OCI-LY3 (cell line): ENCODE measurements at regions not wholly inside any gene's neighbourhood (a gene's known extent, or its start where the extent isn't known, plus 50 kb on each side); places are given as distances from the start of the nearest gene placed in this dataset.

Experiments
- H2AFZ ChIP-seq: fragments of 200-600, 300-600 bp; shearing (Covaris generic); 2 replicates; pipeline ENCODE4 v1.6.0; 2014; ENCODE audit warnings: antibody characterized with exemption, low read depth, low read length
- H3K27ac ChIP-seq: fragments of 200-600, 300-600 bp; sonication (generic); 2 replicates; pipeline ENCODE4 v1.5.1; 2014; ENCODE audit warnings: mild to moderate bottlenecking, low read length, moderate library complexity, mixed read lengths
- H3K27me3 ChIP-seq: fragments of 200-600, 300-600 bp; sonication (generic); 2 replicates; pipeline ENCODE4 v1.6.1; 2014; ENCODE audit warnings: low read depth, low read length, mixed read lengths
- H3K36me3 ChIP-seq: fragments of 200-600, 300-600 bp; sonication (generic); replicated peaks from 2 replicates; pipeline ENCODE3; 2014; ENCODE audit warnings: low read depth, low read length, mixed read lengths
- H3K4me1 ChIP-seq: fragments of 300-600, 200-600 bp; sonication (generic); 2 replicates; pipeline ENCODE4 v1.6.1; 2014; ENCODE audit warnings: low read length, mixed read lengths
- H3K4me2 ChIP-seq: fragments of 200-600, 300-600 bp; sonication (generic); 2 replicates; pipeline ENCODE4 v1.6.1; 2014; ENCODE audit warnings: low read length, mixed read lengths
- H3K4me3 ChIP-seq: fragments of 300-600, 200-600 bp; sonication (generic); 2 replicates; pipeline ENCODE4 v1.5.1; 2014; ENCODE audit warnings: antibody characterized with exemption, mild to moderate bottlenecking, low read length, moderate library complexity
- H3K79me2 ChIP-seq: fragments of 300-600, 200-600 bp; shearing (Covaris generic); 2 replicates; pipeline ENCODE4 v1.6.1; 2014; ENCODE audit warnings: mild to moderate bottlenecking, low read length, mixed read lengths
- H3K9ac ChIP-seq: fragments of 300-600, 200-600 bp; shearing (Covaris generic); 2 replicates; pipeline ENCODE4 v1.6.0; 2014; ENCODE audit warnings: mild to moderate bottlenecking, low read length, moderate library complexity
- H3K9me3 ChIP-seq: fragments of 200-600, 300-600 bp; shearing (Covaris generic); 2 replicates; pipeline ENCODE4 v1.6.1; 2014; ENCODE audit warnings: low read length, mixed read lengths; ENCODE audit not compliant: insufficient read depth
- H4K20me1 ChIP-seq: fragments of 200-600, 300-600 bp; sonication (generic); 2 replicates; pipeline ENCODE4 v1.6.1; 2016; ENCODE audit warnings: low read length, mixed read lengths; ENCODE audit not compliant: insufficient read depth
- CTCF ChIP-seq: fragments of 200-600, 300-600 bp; sonication (generic); IDR thresholded peaks from 2 replicates; pipeline ENCODE4 v1.5.1; 2014; ENCODE audit warnings: antibody characterized with exemption, low read length, low read depth
- EZH2phosphoT487 ChIP-seq: fragments of 200-600 bp; shearing (Covaris generic); IDR thresholded peaks from 2 replicates; pipeline ENCODE4 v1.6.1; 2018; ENCODE audit warnings: antibody characterized with exemption, mixed run types, low read depth

- Histone ChIP-seq H3K4me3 (no peak overlapping the region), H3K36me3 (no peaks in the 10 kb centered on the region), H3K9ac (peak overlapping the region; percentile 2; the same call in 1 of the 2 replicates), H3K4me2 (peak overlapping the region; percentile 42), H2AFZ (peak overlapping the region; percentile 57), H3K9me3 (no peaks in the 10 kb centered on the region), H3K27ac (no peak overlapping the region), H3K4me1 (peaks cover 39% of the 10 kb centered on the region), H4K20me1 (no peaks in the 10 kb centered on the region), H3K79me2 (no peaks in the 10 kb centered on the region), H3K27me3 (no peaks in the 10 kb centered on the region)
- TF ChIP-seq CTCF: no peak
- TF ChIP-seq EZH2phosphoT487: no peak
Measured at GRCh38 chr6:44721954-44722578, 334.6 kb downstream of the CDC5L start.

DNA sequence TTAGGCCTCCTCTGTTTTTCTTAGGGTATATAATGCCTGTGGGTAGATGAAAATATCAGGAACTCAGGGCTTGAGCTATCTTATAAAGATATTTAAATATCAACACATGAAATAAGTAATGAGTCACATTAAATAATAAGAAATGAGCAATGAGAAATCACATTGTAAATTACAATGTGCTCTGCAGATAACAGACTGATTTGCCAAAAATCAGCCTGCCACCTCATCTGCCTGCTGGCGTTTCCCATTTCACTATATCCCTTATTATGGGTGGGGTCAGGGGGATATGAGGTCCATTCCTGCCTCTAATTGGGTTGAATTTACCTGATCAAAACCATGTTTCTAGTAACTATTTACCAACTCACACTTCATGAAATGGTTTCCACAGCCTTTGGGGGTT lies 335.2 kb downstream of the CDC5L start:
- Histone ChIP-seq H4K20me1 (no peaks in the 10 kb centered on the region), H3K27ac (no peak overlapping the region), H3K27me3 (no peaks in the 10 kb centered on the region), H3K9ac (peak overlapping the region; percentile 2; the same call in 1 of the 2 replicates), H3K79me2 (no peaks in the 10 kb centered on the region), H3K4me2 (peak overlapping the region; percentile 42), H2AFZ (peak overlapping the region; percentile 57; the same call in 1 of the 2 replicates), H3K4me3 (no peak overlapping the region), H3K9me3 (no peaks in the 10 kb centered on the region), H3K4me1 (peaks cover 39% of the 10 kb centered on the region), H3K36me3 (no peaks in the 10 kb centered on the region)
- TF ChIP-seq CTCF: no peak
- no peak for TF ChIP-seq EZH2phosphoT487

GRCh38 chr6:44723439-44724197 lies 336.1 kb downstream of the CDC5L start:
- Histone ChIP-seq H3K36me3 (no peaks in the 10 kb centered on the region), H3K27me3 (no peaks in the 10 kb centered on the region), H3K79me2 (no peaks in the 10 kb centered on the region), H3K4me2 (peak overlapping the region; percentile 42), H3K27ac (no peak overlapping the region), H2AFZ (peak overlapping the region; percentile 41; the same call in 1 of the 2 replicates), H4K20me1 (no peaks in the 10 kb centered on the region), H3K9ac (no peak overlapping the region), H3K9me3 (no peaks in the 10 kb centered on the region), H3K4me3 (no peak overlapping the region), H3K4me1 (peaks cover 39% of the 10 kb centered on the region)
- TF ChIP-seq EZH2phosphoT487 (no peak), CTCF (no peak)

GRCh38 chr6:44725070-44725469 lies 337.6 kb downstream of the CDC5L start:
- Histone ChIP-seq H3K27ac (no peak overlapping the region), H2AFZ (no peak overlapping the region), H3K79me2 (no peaks in the 10 kb centered on the region), H3K9ac (no peak overlapping the region), H3K4me2 (no peak overlapping the region), H3K4me1 (peaks cover 39% of the 10 kb centered on the region), H3K9me3 (no peaks in the 10 kb centered on the region), H3K36me3 (no peaks in the 10 kb centered on the region), H3K27me3 (no peaks in the 10 kb centered on the region), H3K4me3 (no peak overlapping the region), H4K20me1 (no peaks in the 10 kb centered on the region)
- TF ChIP-seq CTCF (no peak), EZH2phosphoT487 (no peak)
